Lung (tissue), 11 donors: ENCODE measurements at regions not wholly inside any gene's neighbourhood (a gene's known extent, or its start where the extent isn't known, plus 50 kb on each side); places are given as distances from the start of the nearest gene placed in this dataset.

Experiments
- ATAC-seq: fragments of 200-7000 bp; cut with Tn5 transposase; one replicate; pipeline ENCODE4 v1.9.1; 2020; ENCODE audit warnings: moderate number of reproducible peaks; ENCODE audit not compliant: insufficient read depth, low FRiP score
- DNase-seq, 3 donors: peaks; one replicate each; pipeline ENCODE4 v3.0.0-alpha.2; 2013 to 2017
- H3K27ac ChIP-seq, 2 donors: one replicate each; pipeline ENCODE4 v1.5.1; 2013; ENCODE audit warnings: mild to moderate bottlenecking in 2 of 2, moderate library complexity in 2 of 2, control low read depth in 1 of 2, inconsistent platforms in 1 of 2, low read depth in 1 of 2, low read length in 1 of 2
- H3K27me3 ChIP-seq, 3 donors: one replicate each; pipeline ENCODE4 v1.5.1; 2013; ENCODE audit warnings: low read length in 2 of 3; ENCODE audit not compliant: control insufficient read depth in 3 of 3, insufficient read depth in 3 of 3
- H3K36me3 ChIP-seq, 4 donors: one replicate each; pipeline ENCODE4 v1.5.1; 2013; ENCODE audit warnings: low read length in 4 of 4, mild to moderate bottlenecking in 1 of 4, moderate library complexity in 1 of 4; ENCODE audit not compliant: control insufficient read depth in 4 of 4, insufficient read depth in 4 of 4
- H3K4me1 ChIP-seq, 5 donors: one replicate each; pipeline ENCODE4 v1.5.1; 2013; ENCODE audit warnings: low read length in 5 of 5, mild to moderate bottlenecking in 2 of 5, moderate library complexity in 1 of 5; ENCODE audit not compliant: control insufficient read depth in 5 of 5, insufficient read depth in 5 of 5
- H3K4me3 ChIP-seq: one replicate; pipeline ENCODE4 v1.5.1; 2013; ENCODE audit warnings: mild to moderate bottlenecking, control low read depth, moderate library complexity
- H3K9ac ChIP-seq, 2 donors: one replicate each; pipeline ENCODE4 v1.5.1; 2013; ENCODE audit warnings: low read length in 2 of 2, control low read depth in 1 of 2; ENCODE audit not compliant: insufficient read depth in 1 of 2
- H3K9me3 ChIP-seq, 4 donors: one replicate each; pipeline ENCODE4 v1.5.1; 2013; ENCODE audit warnings: low read length in 3 of 4, mild to moderate bottlenecking in 1 of 4, moderate library complexity in 1 of 4; ENCODE audit not compliant: control insufficient read depth in 4 of 4, insufficient read depth in 3 of 4
- WGBS, 2 donors: extraction: QIAGEN DNeasy Blood & Tissue Kit; methylation state at CpG; one replicate each; pipeline ENCODE4 v1.1.7; 2013; 5-methylcytosine and 5-hydroxymethylcytosine counted together
- TF ChIP-seq, protein P1 (sequence below): IDR thresholded peaks from 2 replicates; pipeline ENCODE4 v1.5.1; 2012; ENCODE audit warnings: mild to moderate bottlenecking; ENCODE audit errors: control extremely low read depth, extremely low read depth
- donor health status: control.
- donor health status: control.
- donor health status: Bipolar disorder and iron deficiency.
- donor health status: healthy.
- donor health status: DM: yes; HTN: yes; CAD: no.

DNA sequence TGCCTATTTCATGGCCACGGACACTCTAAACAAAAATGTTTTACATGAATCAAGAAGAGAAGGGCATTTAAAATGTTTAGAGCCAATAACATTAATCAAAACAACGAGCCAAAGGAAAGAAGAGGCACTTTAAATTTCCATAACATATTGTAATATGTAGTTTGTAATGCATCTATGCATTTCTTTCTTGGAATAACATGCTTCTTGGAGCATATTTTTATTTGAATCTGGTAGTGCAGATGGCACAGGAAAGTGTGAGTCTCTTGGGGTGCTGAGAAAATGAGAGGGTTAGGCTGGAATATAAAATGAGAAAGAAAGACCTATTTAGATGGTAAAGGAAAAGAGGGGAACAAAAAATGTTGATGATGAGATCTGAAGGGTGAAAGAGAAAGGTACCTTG, 305.4 kb downstream of the BTBD3 start:
- DNase-seq (no peak), ATAC-seq (no peak)
- Histone ChIP-seq H3K4me1 (no peaks in the 10 kb centered on the region), H3K4me3 (no peak overlapping the region), H3K27me3 (no peaks in the 10 kb centered on the region), H3K9ac (no peak overlapping the region), H3K9me3 (no peaks in the 10 kb centered on the region), H3K36me3 (no peaks in the 10 kb centered on the region), H3K27ac (no peak overlapping the region)
- TF ChIP-seq, protein P1, sequence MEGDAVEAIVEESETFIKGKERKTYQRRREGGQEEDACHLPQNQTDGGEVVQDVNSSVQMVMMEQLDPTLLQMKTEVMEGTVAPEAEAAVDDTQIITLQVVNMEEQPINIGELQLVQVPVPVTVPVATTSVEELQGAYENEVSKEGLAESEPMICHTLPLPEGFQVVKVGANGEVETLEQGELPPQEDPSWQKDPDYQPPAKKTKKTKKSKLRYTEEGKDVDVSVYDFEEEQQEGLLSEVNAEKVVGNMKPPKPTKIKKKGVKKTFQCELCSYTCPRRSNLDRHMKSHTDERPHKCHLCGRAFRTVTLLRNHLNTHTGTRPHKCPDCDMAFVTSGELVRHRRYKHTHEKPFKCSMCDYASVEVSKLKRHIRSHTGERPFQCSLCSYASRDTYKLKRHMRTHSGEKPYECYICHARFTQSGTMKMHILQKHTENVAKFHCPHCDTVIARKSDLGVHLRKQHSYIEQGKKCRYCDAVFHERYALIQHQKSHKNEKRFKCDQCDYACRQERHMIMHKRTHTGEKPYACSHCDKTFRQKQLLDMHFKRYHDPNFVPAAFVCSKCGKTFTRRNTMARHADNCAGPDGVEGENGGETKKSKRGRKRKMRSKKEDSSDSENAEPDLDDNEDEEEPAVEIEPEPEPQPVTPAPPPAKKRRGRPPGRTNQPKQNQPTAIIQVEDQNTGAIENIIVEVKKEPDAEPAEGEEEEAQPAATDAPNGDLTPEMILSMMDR: no peak
- WGBS, 2 donors: 57 to 65% methylated on average over 2 of the region's 2 CpGs

- WGBS, 2 donors: 94 to 97% methylated on average over 1 of the region's 1 CpG
- TF ChIP-seq, protein P1: no peak
- no peak for ATAC-seq
Measured at GRCh38 chr20:12225898-12226297, 308.2 kb downstream of the BTBD3 start.

DNA sequence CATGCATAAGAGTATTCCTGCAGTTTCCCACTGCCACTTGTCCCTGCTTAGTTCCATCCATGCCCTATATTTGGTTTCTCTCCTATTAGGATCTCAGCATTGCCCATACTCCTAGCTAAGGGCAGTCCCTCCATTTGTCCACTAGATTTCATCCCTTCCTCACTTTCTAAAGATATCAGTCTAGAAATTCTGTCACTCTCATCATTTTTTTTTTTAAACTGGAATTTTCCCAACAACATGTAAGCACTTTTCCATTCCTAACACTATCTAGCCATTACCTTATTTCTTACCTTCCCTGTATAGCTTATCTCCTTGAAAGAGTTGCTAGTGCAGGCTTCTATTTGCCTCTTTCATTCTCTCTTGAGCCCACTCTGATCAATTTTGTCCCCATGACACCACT, 312.2 kb downstream of the BTBD3 start:
- ATAC-seq: no peak
- no peak for DNase-seq

More at GRCh38 chr20:12225898-12226297, 308.2 kb downstream of the BTBD3 start:
- no peak for DNase-seq
- no peaks in the 10 kb centered on the region for H3K9me3 ChIP-seq
- H3K9ac ChIP-seq: no peak overlapping the region
- H3K27ac ChIP-seq: no peak overlapping the region
- H3K4me3 ChIP-seq: no peak overlapping the region
- no peaks in the 10 kb centered on the region for H3K27me3 ChIP-seq
- no peaks in the 10 kb centered on the region for H3K4me1 ChIP-seq
- H3K36me3 ChIP-seq: no peaks in the 10 kb centered on the region

DNA sequence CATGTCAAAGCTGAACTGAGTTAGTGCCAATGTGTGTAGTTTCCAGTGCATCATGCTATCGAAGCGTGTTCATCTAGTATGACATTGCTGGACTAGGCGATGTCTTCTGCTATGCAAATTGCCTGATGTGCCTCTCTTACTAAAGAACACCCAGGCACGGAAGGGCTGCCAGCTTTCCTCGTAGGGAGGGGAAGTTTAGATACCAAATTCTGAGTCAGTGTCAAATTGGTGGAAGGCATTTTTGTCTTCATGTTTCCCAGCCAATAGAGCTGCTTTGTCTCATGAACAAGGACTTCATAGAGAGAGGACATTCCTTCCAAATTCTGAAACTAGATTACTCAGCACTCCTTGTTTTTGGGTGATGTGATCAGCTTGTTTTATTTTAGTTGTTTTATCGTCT, 320.1 kb downstream of the BTBD3 start:
- no peaks in the 10 kb centered on the region for H3K36me3 ChIP-seq
- 81 to 91% methylated on average over 6 of the region's 6 CpGs for WGBS, 2 donors
- DNase-seq (no peak), ATAC-seq (no peak)
- no peaks in the 10 kb centered on the region for H3K9me3 ChIP-seq
- H3K9ac ChIP-seq: no peak overlapping the region
- H3K27me3 ChIP-seq: no peaks in the 10 kb centered on the region
- no peak overlapping the region for H3K4me3 ChIP-seq
- TF ChIP-seq, protein P1: no peak
- no peak overlapping the region for H3K27ac ChIP-seq
- H3K4me1 ChIP-seq: no peaks in the 10 kb centered on the region

More for the DNA sequence above, 312.2 kb downstream of the BTBD3 start:
- no peak overlapping the region for H3K4me3 ChIP-seq
- no peaks in the 10 kb centered on the region for H3K9me3 ChIP-seq
- no peak overlapping the region for H3K9ac ChIP-seq
- H3K27me3 ChIP-seq: no peaks in the 10 kb centered on the region
- no peak overlapping the region for H3K27ac ChIP-seq
- no peaks in the 10 kb centered on the region for H3K36me3 ChIP-seq
- H3K4me1 ChIP-seq: no peaks in the 10 kb centered on the region
- TF ChIP-seq, protein P1: no peak
